Osteocyte (in vitro differentiated cells): ENCODE measurements at regions not wholly inside any gene's neighbourhood (a gene's known extent, or its start where the extent isn't known, plus 50 kb on each side); places are given as distances from the start of the nearest gene placed in this dataset.

Experiments used
- DNase-seq: peaks from one replicate; pipeline ENCODE4 v3.0.0; 2021; ENCODE audit warnings: mixed read lengths; ENCODE audit not compliant: unreplicated experiment; ENCODE audit errors: extremely low spot score
- H3K27ac Mint-ChIP-seq: one replicate; pipeline ENCODE4 v1.8.0; 2021; ENCODE audit warnings: mild to moderate bottlenecking, mixed read lengths; ENCODE audit not compliant: unreplicated experiment
- H3K27me3 Mint-ChIP-seq: one replicate; pipeline ENCODE4 v1.8.0; 2021; ENCODE audit warnings: mixed read lengths; ENCODE audit not compliant: unreplicated experiment
- H3K36me3 Mint-ChIP-seq: one replicate; pipeline ENCODE4 v1.8.0; 2021; ENCODE audit warnings: mixed read lengths; ENCODE audit not compliant: unreplicated experiment
- H3K4me1 Mint-ChIP-seq: one replicate; pipeline ENCODE4 v1.8.0; 2021; ENCODE audit warnings: mixed read lengths; ENCODE audit not compliant: unreplicated experiment
- H3K4me3 Mint-ChIP-seq: one replicate; pipeline ENCODE4 v1.8.0; 2021; ENCODE audit warnings: mild to moderate bottlenecking, moderate library complexity, mixed read lengths; ENCODE audit not compliant: unreplicated experiment
- H3K9me3 Mint-ChIP-seq: one replicate; pipeline ENCODE4 v1.8.0; 2021; ENCODE audit warnings: mixed read lengths; ENCODE audit not compliant: unreplicated experiment
- TF ChIP-seq, protein P1 (sequence below): fragments of 200-600 bp; sonication (generic); IDR thresholded peaks from 2 replicates; pipeline ENCODE4 v1.5.0; 2021; ENCODE audit warnings: antibody characterized with exemption, mild to moderate bottlenecking, moderate library complexity

DNA sequence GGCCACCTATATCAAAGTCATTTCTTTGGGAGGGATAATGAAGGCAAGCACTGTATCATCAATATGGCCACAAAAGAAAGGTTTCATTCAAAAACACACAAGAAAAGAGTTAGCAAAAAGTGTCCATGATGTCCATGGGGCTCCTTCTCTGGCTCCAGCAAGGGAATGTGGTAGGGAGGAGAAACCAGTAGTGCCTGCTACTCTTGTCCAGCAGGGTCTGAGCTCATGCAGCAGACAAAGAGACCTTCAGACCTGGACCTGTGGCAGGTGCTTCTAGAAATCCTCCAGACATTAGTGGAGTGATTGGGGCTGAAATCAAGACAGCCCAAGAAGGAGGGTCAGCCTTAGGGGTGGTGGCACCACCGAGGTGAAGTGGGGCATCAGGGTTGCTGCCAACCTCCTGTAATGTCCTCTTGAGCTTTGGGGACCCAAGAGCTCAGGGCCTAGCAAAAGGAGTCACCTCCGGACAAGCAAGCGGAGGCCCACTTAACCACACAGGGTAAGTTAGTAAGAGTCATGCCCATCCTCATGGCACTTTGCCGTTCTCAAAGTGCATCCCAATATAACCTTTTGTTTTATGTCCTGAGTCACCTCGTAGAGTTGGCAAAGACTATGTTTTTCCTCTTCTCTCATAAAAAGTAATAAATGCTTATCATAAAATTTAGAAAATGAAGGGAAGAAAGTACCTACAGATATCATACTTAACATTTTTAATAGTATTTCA, 112.6 kb upstream of the YPEL5 start:
- Mint-ChIP-seq H3K27ac (no peak overlapping the region), H3K4me3 (no peak overlapping the region), H3K36me3 (no peaks in the 10 kb centered on the region), H3K4me1 (no peaks in the 10 kb centered on the region), H3K27me3 (peaks cover 4% of the 10 kb centered on the region), H3K9me3 (no peaks in the 10 kb centered on the region)
- DNase-seq = peak; percentile 64
- TF ChIP-seq, protein P1, sequence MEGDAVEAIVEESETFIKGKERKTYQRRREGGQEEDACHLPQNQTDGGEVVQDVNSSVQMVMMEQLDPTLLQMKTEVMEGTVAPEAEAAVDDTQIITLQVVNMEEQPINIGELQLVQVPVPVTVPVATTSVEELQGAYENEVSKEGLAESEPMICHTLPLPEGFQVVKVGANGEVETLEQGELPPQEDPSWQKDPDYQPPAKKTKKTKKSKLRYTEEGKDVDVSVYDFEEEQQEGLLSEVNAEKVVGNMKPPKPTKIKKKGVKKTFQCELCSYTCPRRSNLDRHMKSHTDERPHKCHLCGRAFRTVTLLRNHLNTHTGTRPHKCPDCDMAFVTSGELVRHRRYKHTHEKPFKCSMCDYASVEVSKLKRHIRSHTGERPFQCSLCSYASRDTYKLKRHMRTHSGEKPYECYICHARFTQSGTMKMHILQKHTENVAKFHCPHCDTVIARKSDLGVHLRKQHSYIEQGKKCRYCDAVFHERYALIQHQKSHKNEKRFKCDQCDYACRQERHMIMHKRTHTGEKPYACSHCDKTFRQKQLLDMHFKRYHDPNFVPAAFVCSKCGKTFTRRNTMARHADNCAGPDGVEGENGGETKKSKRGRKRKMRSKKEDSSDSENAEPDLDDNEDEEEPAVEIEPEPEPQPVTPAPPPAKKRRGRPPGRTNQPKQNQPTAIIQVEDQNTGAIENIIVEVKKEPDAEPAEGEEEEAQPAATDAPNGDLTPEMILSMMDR = no peak

DNA sequence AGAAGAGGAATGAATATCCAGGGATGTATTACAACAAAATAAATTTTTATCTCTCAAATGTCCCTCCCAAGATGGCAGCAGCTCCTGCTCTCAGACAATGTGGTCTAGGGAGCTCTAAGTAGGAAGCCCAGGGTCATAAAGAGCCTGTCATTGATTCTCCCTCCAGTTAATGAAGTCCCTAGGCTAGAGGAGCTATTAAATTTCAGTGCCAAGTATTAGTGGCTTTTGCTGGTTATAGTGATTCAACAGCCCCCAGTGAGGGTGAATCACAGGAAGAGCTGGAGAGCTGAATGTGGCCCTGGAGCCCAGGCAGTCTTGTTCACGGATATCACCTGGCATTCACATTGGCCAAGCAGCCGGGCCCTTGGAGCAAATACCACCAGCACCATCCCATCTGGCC, 109.8 kb upstream of the YPEL5 start:
- H3K27ac Mint-ChIP-seq = no peak overlapping the region
- TF ChIP-seq, protein P1 = no peak
- H3K36me3 Mint-ChIP-seq = no peaks in the 10 kb centered on the region
- peak; percentile 3 for DNase-seq
- peaks cover 8% of the 10 kb centered on the region for H3K27me3 Mint-ChIP-seq
- no peak overlapping the region for H3K4me3 Mint-ChIP-seq
- no peaks in the 10 kb centered on the region for H3K9me3 Mint-ChIP-seq
- H3K4me1 Mint-ChIP-seq = no peaks in the 10 kb centered on the region

DNA sequence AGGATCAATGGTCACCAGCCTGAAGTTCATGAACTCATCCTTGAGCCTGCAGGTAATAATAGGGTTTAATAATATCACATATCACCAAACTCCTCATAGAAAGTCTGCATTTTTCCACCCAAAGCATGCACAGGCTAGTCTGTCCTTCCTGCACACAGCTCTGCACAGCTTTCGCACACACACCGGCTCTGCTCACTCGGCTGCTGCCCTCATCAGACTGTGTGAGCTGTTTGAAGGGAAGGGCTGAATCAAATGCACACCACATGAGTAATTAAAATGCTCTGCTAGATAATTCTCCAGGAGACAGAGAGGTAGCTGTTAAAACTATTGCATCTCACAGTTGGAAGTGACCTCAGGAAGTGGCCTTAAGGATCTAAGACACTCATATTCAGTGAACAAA, 108.4 kb upstream of the YPEL5 start:
- Mint-ChIP-seq H3K4me1 (no peaks in the 10 kb centered on the region), H3K4me3 (no peak overlapping the region), H3K36me3 (no peaks in the 10 kb centered on the region), H3K27ac (no peak overlapping the region), H3K27me3 (peaks cover 11% of the 10 kb centered on the region), H3K9me3 (no peaks in the 10 kb centered on the region)
- DNase-seq = peak; percentile 6
- TF ChIP-seq, protein P1 = no peak

DNA sequence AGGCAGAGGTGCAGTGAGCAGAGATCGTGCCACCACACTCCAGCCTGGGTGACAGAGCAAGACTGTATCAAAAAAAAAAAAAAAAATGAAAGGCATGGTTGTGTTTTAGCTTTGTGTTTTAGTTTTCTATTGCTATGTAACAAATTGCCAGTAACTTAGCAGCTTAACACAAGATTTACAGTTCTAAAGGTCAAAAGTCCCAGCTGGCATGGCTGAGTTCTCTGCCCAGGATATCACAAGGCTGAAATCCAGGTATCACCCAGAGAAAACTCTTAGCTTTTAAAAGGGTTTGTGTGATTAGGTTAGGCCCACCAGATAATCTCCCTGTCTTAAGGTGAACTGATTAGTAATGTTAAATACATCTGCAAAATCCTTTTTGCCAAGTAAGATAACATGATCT, 107.7 kb upstream of the YPEL5 start:
- H3K27ac Mint-ChIP-seq = no peak overlapping the region
- TF ChIP-seq, protein P1 = no peak
- peaks cover 14% of the 10 kb centered on the region for H3K27me3 Mint-ChIP-seq
- no peak for DNase-seq
- no peaks in the 10 kb centered on the region for H3K9me3 Mint-ChIP-seq
- no peak overlapping the region for H3K4me3 Mint-ChIP-seq
- no peaks in the 10 kb centered on the region for H3K36me3 Mint-ChIP-seq
- H3K4me1 Mint-ChIP-seq = no peaks in the 10 kb centered on the region

DNA sequence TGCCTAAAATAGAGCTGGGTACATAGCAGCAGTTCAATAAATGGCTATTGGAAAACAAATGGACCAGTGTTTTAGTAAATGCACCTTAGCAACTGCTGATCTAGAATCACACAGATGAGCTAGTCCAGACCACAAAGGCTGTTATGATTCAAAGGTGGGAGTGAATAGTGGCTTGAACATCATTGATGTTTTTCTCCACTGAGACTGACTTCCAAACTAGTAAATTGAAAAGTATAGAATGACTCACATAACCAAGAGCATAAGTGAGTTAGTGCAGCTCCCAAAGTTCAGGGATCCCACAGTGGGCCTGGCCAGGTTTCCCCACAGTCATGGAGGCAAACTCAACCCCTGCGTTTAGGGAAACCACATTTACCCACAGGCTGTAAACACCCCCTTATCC, 106.7 kb upstream of the YPEL5 start:
- peak; percentile 49 for DNase-seq
- Mint-ChIP-seq H3K36me3 (no peaks in the 10 kb centered on the region), H3K4me1 (no peaks in the 10 kb centered on the region), H3K4me3 (no peak overlapping the region), H3K27ac (no peak overlapping the region), H3K27me3 (peaks cover 17% of the 10 kb centered on the region), H3K9me3 (no peaks in the 10 kb centered on the region)
- TF ChIP-seq, protein P1 = no peak
